ENCODE measurements at regions not wholly inside any gene's neighbourhood (a gene's known extent, or its start where the extent isn't known, plus 50 kb on each side); places are given as distances from the start of the nearest gene placed in this dataset.
"Not testable (repeated sequence)": the region's sequence is repeated elsewhere in the genome, so short reads cannot be mapped to it uniquely, and the experiment has no call there.

DNA sequence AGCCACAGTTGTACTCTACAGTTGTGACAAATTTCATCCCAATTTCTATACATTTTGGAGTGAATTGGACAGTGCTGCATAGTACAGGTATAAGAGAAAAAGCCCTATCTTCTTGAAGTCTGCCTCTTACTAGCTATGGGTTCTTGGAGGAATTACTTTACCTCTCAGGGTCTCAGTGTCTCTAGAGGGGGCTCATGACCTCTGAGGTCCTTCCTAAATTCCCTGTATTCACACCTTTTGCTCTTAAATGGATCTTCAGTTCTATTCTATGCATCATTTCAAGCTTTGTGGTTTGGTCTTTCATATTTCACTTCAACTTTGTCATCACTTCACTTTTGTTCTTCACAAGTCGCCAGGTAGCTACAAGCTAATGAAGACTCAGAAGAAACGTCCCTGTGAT, 71.2 kb upstream of the ERCC4 start:
- POLR2A ChIA-PET (ENCODE audit: low non-redundant PET): no interaction called here
- no peak for DNase-seq (ENCODE audit: low spot score)
- H3K27ac ChIP-seq: no peak overlapping the region
- CTCF ChIA-PET: interaction anchor here (0.6 kb wide), 1 partner anchor 1626 kb away, joined by 3 read pairs; no protein-coding TSS in a partner anchor
- TF ChIP-seq, protein P1, sequence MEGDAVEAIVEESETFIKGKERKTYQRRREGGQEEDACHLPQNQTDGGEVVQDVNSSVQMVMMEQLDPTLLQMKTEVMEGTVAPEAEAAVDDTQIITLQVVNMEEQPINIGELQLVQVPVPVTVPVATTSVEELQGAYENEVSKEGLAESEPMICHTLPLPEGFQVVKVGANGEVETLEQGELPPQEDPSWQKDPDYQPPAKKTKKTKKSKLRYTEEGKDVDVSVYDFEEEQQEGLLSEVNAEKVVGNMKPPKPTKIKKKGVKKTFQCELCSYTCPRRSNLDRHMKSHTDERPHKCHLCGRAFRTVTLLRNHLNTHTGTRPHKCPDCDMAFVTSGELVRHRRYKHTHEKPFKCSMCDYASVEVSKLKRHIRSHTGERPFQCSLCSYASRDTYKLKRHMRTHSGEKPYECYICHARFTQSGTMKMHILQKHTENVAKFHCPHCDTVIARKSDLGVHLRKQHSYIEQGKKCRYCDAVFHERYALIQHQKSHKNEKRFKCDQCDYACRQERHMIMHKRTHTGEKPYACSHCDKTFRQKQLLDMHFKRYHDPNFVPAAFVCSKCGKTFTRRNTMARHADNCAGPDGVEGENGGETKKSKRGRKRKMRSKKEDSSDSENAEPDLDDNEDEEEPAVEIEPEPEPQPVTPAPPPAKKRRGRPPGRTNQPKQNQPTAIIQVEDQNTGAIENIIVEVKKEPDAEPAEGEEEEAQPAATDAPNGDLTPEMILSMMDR (conservative IDR thresholded peaks at IDR 0.05; ENCODE audit: low read depth): no peak

DNA sequence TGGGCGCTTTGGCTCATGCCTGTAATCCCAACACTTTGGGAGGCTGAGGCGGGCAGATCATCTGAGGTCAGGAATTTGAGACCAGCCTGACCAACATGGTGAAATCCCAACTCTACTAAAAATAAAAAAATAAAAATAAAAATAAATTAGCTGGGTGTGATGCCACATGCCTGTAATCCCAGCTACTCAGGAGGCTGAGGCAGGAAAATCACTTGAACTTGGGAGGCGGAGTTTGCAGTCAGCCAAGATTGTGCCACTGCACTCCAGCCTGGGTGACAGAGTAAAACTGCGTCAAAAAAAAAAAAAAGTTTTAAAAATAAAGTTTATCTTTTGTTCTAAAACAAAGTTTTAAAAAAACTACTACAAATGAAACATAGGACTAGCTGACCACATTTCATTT, 69.8 kb upstream of the ERCC4 start:
- H3K27ac ChIP-seq; DNase-seq (ENCODE audit: low spot score); POLR2A ChIA-PET (ENCODE audit: low non-redundant PET); CTCF ChIA-PET: not testable (repeated sequence)

DNA sequence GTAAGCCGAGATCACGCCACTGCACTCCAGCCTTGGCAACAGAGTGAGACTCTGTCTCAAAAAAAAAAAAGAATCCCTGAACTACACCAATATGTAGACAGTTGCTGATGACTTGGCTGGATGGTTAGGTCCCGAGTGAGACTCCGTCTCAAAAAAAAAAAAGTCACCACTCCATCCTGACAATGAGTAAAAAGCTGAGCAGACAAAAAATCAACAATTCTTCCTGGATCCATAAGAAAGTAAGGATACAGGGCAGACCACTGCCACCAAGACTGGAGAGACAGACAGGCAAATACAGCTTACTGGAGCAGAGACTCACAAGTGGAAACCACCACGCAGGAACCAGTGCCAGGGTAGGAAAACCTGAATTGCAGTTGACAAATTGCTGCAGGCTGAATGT, 67.1 kb upstream of the ERCC4 start:
- no peak for DNase-seq (ENCODE audit: low spot score)
- no peak overlapping the region for H3K27ac ChIP-seq
- CTCF ChIA-PET: interaction anchor here (0.6 to 0.7 kb wide), 2 partner anchors 141 to 832 kb away, joined by 3 to 8 read pairs; no protein-coding TSS in a partner anchor
- TF ChIP-seq, protein P1 (conservative IDR thresholded peaks at IDR 0.05; ENCODE audit: low read depth): no peak
- POLR2A ChIA-PET (ENCODE audit: low non-redundant PET): no interaction called here

DNA sequence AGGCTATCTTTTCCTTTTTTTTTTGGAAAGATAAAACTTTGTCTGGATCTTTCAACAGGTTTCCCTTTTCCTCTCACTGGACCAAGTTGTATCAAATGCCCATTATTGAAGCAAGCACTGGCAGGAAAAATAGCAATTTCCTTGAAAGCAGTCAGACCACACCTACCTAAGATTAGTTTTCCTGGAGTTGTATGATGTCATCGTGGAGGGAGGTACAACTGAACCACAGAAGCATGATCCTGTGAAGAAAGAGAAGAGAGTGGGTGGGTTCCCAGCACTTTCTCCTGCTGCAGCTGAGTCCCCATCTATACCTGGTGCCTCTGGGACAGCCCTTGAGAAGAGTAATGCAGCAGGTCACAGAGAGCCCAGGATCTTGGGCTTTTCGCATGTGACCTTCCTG, 63.6 kb upstream of the ERCC4 start:
- ChIA-PET CTCF (no interaction called here), POLR2A (ENCODE audit: low non-redundant PET) (interaction anchor here (0.7 kb wide), 1 partner anchor 14 kb away, joined by 3 read pairs; no protein-coding TSS in a partner anchor)
- TF ChIP-seq, protein P1 (conservative IDR thresholded peaks at IDR 0.05; ENCODE audit: low read depth): no peak
- no peak overlapping the region for H3K27ac ChIP-seq
- no peak for DNase-seq (ENCODE audit: low spot score)

DNA sequence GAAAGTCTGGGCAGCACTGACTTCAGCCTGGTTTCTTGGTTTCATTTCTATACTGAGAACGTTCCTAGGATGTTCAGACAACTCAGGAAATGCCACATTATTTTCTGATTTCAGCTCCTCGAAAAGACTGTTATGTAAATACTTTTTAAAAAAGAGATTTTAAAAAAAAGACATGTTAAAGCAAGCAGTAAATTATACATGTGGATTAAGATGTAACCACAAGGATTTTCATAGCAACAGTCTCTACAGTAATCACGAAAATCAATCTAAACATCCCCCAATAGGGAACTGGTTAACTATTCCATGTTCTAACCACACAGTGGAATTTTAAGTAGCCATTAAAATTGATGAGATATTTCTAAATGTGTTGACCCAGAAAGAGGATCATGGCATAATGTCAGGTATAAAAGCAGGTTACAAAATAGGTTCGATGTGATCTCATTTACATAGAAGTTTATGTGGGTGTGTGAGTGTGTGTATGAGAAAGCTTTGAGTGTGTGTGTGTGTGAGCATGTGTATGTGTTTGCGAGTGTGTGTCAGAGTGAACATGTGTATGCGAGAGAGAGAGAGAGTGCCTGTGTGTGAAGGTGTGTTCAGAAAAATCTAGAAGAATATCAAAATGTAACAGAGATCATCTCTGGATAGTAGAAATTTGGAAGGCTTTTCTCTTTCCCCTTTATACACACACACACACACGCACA, 63.0 kb upstream of the ERCC4 start:
- ChIA-PET CTCF (no interaction called here), POLR2A (ENCODE audit: low non-redundant PET) (no interaction called here)
- TF ChIP-seq, protein P1 (conservative IDR thresholded peaks at IDR 0.05; ENCODE audit: low read depth): no peak
- no peak overlapping the region for H3K27ac ChIP-seq
- DNase-seq (ENCODE audit: low spot score): no peak

DNA sequence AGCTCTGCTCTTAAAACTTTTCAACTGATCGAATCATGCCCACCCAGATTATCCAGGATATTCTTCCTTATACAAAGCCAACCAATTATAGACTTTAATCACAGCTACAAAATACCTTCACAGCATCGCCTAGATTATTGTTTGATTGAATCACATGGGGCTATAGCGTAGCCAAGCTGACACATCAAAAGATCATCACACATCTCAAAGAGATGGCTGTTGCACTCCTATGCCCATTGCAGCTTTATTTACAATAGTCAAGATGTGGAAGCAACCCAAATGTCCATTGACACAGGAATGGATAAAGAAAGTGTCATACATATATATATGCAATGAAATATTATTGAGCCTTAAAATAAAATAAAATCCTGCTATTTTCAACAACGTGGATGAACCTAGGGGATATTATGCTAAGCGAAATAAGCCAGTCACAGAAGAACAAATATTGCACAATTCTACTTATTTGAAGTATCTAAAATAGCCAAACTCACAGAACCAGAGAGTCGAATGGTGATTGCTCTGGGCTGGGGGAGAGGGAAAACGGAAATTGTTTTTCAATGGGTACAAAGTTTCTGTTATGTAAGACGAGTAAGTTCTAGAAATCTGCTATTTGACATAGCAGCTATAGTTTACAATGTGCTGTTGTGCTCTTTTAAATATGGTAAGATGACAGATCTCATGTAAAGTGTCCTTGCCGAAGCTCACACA, 60.9 kb upstream of the ERCC4 start:
- POLR2A ChIA-PET (ENCODE audit: low non-redundant PET): no interaction called here
- CTCF ChIA-PET: interaction anchor here (0.6 kb wide), 1 partner anchor 15 kb away, joined by 3 read pairs; no protein-coding TSS in a partner anchor
- DNase-seq (ENCODE audit: low spot score): no peak
- TF ChIP-seq, protein P1 (conservative IDR thresholded peaks at IDR 0.05; ENCODE audit: low read depth): no peak
- H3K27ac ChIP-seq: no peak overlapping the region
